Epithelial cell of proximal tubule (primary cell): ENCODE measurements at regions not wholly inside any gene's neighbourhood (a gene's known extent, or its start where the extent isn't known, plus 50 kb on each side); places are given as distances from the start of the nearest gene placed in this dataset.

Experiments used
- DNase-seq: peaks from one replicate; pipeline ENCODE4 v3.0.0-alpha.2; 2011; ENCODE audit warnings: low read depth
- H3K4me3 ChIP-seq: 2 replicates; pipeline ENCODE4 v1.5.1; 2011; ENCODE audit warnings: low read depth, mild to moderate bottlenecking, low read length
- TF ChIP-seq, protein P1 (sequence below): conservative IDR thresholded peaks from 2 replicates; pipeline ENCODE4 v1.5.1; 2012; ENCODE audit warnings: low read depth, mild to moderate bottlenecking, low read length

DNA sequence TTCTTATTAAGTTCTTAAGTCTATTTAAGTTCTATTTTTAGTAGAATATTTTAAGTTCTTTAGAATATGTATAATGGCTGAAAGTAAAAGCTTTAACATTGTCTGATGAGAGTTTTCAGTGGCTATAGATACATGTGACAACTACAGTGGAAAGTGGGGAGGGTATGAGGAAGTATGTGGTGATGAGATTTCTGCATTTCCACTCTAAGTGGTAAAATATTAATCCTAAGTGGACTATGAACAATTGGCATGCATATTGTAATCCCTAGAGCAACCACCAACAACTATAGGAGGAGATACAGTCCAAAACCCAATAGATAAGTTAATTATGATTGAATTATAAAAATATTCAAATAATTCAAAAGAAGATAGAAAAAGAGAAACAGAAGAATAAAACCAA is 183.6 kb downstream of the GADD45G start:
- TF ChIP-seq, protein P1, sequence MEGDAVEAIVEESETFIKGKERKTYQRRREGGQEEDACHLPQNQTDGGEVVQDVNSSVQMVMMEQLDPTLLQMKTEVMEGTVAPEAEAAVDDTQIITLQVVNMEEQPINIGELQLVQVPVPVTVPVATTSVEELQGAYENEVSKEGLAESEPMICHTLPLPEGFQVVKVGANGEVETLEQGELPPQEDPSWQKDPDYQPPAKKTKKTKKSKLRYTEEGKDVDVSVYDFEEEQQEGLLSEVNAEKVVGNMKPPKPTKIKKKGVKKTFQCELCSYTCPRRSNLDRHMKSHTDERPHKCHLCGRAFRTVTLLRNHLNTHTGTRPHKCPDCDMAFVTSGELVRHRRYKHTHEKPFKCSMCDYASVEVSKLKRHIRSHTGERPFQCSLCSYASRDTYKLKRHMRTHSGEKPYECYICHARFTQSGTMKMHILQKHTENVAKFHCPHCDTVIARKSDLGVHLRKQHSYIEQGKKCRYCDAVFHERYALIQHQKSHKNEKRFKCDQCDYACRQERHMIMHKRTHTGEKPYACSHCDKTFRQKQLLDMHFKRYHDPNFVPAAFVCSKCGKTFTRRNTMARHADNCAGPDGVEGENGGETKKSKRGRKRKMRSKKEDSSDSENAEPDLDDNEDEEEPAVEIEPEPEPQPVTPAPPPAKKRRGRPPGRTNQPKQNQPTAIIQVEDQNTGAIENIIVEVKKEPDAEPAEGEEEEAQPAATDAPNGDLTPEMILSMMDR = no peak
- no peak for DNase-seq
- no peak overlapping the region for H3K4me3 ChIP-seq

DNA sequence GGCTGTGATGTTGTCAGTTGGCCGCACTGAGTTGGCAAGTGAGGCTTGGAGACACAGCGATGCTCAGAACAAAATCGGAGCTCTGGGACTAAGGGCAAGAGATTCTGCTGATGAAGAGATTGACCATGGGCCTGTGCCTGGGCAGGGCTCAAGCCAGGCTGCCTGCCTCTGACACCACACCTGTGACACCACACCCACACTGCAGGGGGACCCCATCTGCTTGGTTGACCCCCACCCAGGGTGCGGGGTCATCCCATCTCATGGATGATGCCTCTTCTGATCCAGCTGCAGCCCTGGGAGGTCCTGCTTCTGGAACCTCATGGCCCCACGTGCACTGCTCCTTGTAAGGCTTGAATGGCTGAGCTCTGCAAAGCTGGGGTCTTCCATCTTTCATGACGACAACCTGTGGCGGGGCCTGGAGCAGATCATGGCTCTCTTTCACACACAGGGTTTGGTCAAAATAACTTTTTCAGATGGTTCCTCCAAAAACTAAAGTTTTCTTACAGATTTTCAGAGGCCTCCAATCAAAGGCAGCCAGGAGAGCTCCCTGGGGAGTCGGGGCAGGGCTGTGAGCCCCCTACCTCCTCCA is 185.2 kb downstream of the GADD45G start:
- H3K4me3 ChIP-seq = no peak overlapping the region

DNA sequence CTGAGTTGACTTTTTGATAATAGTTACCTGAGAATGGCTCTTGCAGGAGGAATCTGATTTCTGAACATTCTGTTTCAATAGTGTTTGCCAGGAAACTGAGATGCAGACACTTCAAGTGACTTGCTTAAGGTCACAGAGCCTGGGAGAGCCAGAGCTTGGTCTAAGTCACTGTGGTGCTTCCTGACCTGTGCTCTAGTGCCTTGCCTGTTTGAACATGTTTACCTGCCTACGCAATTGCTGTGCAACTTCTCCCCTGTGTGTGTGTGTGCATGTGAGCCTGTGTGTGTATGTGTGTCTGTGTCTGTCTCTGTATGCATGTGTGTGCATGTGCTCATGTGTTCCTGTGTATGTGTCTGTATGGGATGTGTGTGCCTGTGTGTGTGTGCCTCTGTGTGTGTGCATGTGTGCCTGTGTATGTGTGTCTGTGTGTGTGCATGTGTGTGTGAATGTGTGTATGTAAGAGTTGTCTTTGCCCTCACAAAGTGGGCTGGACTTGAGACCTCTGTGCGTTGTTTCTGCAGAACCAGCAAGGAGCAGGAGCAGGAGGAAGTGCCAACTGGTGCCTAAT is 185.8 kb downstream of the GADD45G start:
- H3K4me3 ChIP-seq = no peak overlapping the region
- no peak for DNase-seq
- TF ChIP-seq, protein P1 = no peak

More for the DNA sequence above, 185.2 kb downstream of the GADD45G start:
- DNase-seq = no peak
- TF ChIP-seq, protein P1 = no peak

DNA sequence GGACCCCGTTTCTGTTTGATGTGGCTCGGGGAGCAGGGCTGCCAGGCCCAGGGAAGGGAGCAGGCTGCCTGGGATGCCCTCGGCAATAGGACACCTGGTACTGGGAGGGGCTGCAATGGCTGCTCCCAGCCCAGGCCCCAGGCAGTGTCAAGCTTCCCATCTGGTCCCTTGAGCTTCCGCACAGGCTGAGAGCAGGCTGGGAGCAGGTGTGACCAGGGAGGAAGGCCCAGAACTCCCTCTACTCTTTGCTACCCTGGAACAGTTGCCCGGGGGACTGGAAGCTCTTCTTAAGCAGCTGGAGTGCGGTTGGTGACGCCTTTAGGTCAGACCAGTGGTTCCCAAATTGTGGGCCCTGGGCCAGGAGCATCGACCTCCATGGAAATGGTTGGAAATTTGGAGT is 186.9 kb downstream of the GADD45G start:
- DNase-seq = no peak
- TF ChIP-seq, protein P1 = no peak
- no peak overlapping the region for H3K4me3 ChIP-seq

DNA sequence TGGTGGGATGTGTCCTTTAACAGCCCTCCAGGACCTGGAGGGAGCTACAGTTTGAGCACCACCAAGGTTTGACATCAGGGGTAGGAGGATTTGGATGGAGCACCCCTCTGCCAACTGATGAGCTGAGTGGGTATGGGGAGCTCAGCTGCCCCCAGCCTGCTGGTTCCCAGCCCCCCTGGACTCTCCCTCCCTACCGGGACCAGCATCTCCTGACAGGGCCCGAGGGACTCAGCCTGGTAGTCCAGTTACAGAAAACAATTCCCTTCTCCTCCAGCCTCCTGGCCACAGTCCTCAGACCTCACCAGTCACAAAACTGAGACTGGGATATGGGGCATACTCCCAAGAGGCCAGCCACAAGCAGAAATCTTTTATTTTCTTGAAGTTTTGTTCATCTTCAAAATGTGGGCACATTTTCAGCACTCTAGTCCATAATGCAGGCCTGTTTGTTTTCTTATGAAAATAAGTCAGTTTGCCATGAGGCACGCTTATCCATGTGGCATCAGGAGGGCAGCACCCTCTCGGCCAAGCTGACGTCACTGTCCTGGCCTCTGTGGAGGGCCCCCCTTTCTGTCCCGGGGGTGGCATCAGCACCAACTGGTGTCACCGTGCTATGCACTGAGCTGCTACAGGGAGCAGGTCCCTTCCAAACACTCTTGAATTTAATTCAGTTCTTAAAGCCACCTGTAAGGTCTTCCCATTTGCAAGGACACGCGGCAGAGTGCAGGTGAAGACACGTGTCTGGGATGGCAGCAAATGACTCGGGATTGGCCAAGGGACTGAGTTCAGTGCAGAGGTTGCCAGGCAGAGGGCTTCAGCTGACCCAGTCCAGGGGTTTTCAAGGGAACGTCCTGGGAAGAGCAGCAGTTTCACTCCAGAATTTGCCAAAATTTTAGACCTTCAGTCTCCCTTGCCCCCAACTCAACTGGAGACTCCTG is 187.6 kb downstream of the GADD45G start:
- TF ChIP-seq, protein P1 = no peak
- no peak for DNase-seq
- no peak overlapping the region for H3K4me3 ChIP-seq

DNA sequence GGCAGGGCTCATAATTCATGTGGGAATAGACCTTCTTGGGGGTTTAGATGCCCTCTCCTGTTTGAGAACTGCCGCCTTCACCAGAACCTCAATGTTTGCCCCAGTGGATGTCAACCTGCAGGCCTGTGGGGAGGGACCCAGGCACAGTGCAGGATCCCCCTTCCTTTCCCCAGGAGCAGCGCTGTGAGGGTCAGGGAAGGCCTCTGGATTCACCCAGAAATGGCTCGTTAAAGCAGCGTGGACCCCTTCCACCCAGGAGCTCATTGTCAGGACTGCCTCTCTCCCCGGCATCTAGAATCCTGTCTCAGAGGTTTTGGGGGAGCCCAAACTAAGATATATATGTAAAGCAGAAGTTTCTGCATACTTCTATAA is 188.3 kb downstream of the GADD45G start:
- no peak for DNase-seq
- no peak overlapping the region for H3K4me3 ChIP-seq
- TF ChIP-seq, protein P1 = no peak
